H9 (cell line): ENCODE measurements at regions not wholly inside any gene's neighbourhood (a gene's known extent, or its start where the extent isn't known, plus 50 kb on each side); places are given as distances from the start of the nearest gene placed in this dataset.

Experiments
- DNase-seq: peaks from one replicate; pipeline ENCODE4 v3.0.0-alpha.2; 2017
- H2AFZ ChIP-seq: one replicate; pipeline ENCODE4 v1.6.1; 2013; ENCODE audit warnings: mild to moderate bottlenecking, low read length, control low read depth, moderate library complexity
- H2AK5ac ChIP-seq: 2 replicates; pipeline ENCODE4 v1.6.1; 2013; ENCODE audit warnings: low read length, control low read depth, mixed read lengths; ENCODE audit not compliant: insufficient read length
- H2BK120ac ChIP-seq: one replicate; pipeline ENCODE4 v1.6.1; 2013; ENCODE audit warnings: low read depth, mild to moderate bottlenecking, low read length, control low read depth, inconsistent platforms; ENCODE audit not compliant: poor library complexity, severe bottlenecking
- H2BK12ac ChIP-seq: 2 replicates; pipeline ENCODE4 v1.6.1; 2013; ENCODE audit warnings: low read length, control low read depth, mixed read lengths, low read depth; ENCODE audit not compliant: insufficient read length
- H2BK15ac ChIP-seq: 2 replicates; pipeline ENCODE4 v1.6.1; 2013; ENCODE audit warnings: low read depth, low read length, control low read depth
- H2BK20ac ChIP-seq: one replicate; pipeline ENCODE4 v1.6.1; 2013; ENCODE audit warnings: low read depth, mild to moderate bottlenecking, low read length, control low read depth, inconsistent platforms; ENCODE audit not compliant: poor library complexity, severe bottlenecking
- H2BK5ac ChIP-seq: 2 replicates; pipeline ENCODE4 v1.6.1; 2013; ENCODE audit warnings: low read length, control low read depth, mixed read lengths; ENCODE audit not compliant: insufficient read length
- H3K14ac ChIP-seq: 2 replicates; pipeline ENCODE4 v1.6.1; 2013; ENCODE audit warnings: low read length, control low read depth; ENCODE audit not compliant: insufficient read depth
- H3K18ac ChIP-seq: 2 replicates; pipeline ENCODE4 v1.6.1; 2013; ENCODE audit warnings: low read depth, mild to moderate bottlenecking, mixed read lengths, low read length, control low read depth; ENCODE audit not compliant: insufficient read length
- H3K23ac ChIP-seq: 2 replicates; pipeline ENCODE4 v1.6.1; 2013; ENCODE audit warnings: low read length, control low read depth, mixed read lengths, low read depth; ENCODE audit not compliant: insufficient read length
- H3K23me2 ChIP-seq: 2 replicates; pipeline ENCODE4 v1.6.1; 2013; ENCODE audit warnings: low read depth, mild to moderate bottlenecking, mixed read lengths, low read length, control low read depth; ENCODE audit not compliant: insufficient read length, poor library complexity, severe bottlenecking
- H3K27ac ChIP-seq: 2 replicates; pipeline ENCODE4 v1.5.1; 2013; ENCODE audit warnings: low read length, control low read depth, mixed read lengths, low read depth; ENCODE audit not compliant: insufficient read length
- H3K27me3 ChIP-seq: 2 replicates; pipeline ENCODE4 v1.6.1; 2013; ENCODE audit warnings: low read length, control low read depth, inconsistent platforms; ENCODE audit not compliant: insufficient read depth
- H3K4ac ChIP-seq: 2 replicates; pipeline ENCODE4 v1.6.1; 2013; ENCODE audit warnings: low read depth, mild to moderate bottlenecking, control low read depth, inconsistent platforms, low read length, moderate library complexity
- H3K4me1 ChIP-seq: 2 replicates; pipeline ENCODE4 v1.6.1; 2013; ENCODE audit warnings: low read length, control low read depth, inconsistent platforms; ENCODE audit not compliant: insufficient read depth
- H3K4me2 ChIP-seq: 2 replicates; pipeline ENCODE4 v1.6.1; 2013; ENCODE audit warnings: low read length, control low read depth, mixed read lengths; ENCODE audit not compliant: insufficient read length, insufficient read depth
- H3K56ac ChIP-seq: 2 replicates; pipeline ENCODE4 v1.6.1; 2013; ENCODE audit warnings: low read depth, mild to moderate bottlenecking, mixed read lengths, low read length, control low read depth; ENCODE audit not compliant: insufficient read length
- H3K79me1 ChIP-seq: 2 replicates; pipeline ENCODE4 v1.6.1; 2013; ENCODE audit warnings: low read depth, mild to moderate bottlenecking, moderate library complexity, low read length, control low read depth, inconsistent platforms; ENCODE audit not compliant: insufficient read depth, poor library complexity, severe bottlenecking
- H3K79me2 ChIP-seq: 2 replicates; pipeline ENCODE4 v1.6.1; 2013; ENCODE audit warnings: low read length, control low read depth, inconsistent platforms; ENCODE audit not compliant: insufficient read depth
- H3K9ac ChIP-seq: 2 replicates; pipeline ENCODE4 v1.6.1; 2013; ENCODE audit warnings: low read length, control low read depth, mixed read lengths; ENCODE audit not compliant: insufficient read length; ENCODE audit errors: extremely low read depth
- H3K9me3 ChIP-seq: one replicate; pipeline ENCODE4 v1.6.1; 2013; ENCODE audit warnings: low read depth, low read length, inconsistent platforms; ENCODE audit not compliant: control insufficient read depth
- H3T11ph ChIP-seq: one replicate; pipeline ENCODE4 v1.6.1; 2013; ENCODE audit warnings: mild to moderate bottlenecking, low read length, control low read depth, inconsistent platforms
- H4K20me1 ChIP-seq: one replicate; pipeline ENCODE4 v1.6.1; 2013; ENCODE audit not compliant: control insufficient read depth, insufficient read length, insufficient read depth
- H4K5ac ChIP-seq: 2 replicates; pipeline ENCODE4 v1.6.1; 2013; ENCODE audit warnings: low read depth, mild to moderate bottlenecking, mixed read lengths, low read length, control low read depth; ENCODE audit not compliant: insufficient read length
- H4K8ac ChIP-seq: replicated peaks from 2 replicates; pipeline ENCODE4 v1.6.1; 2013; ENCODE audit warnings: low read length, control low read depth, mixed read lengths, low read depth; ENCODE audit not compliant: insufficient read length
- H4K91ac ChIP-seq: 2 replicates; pipeline ENCODE4 v1.6.1; 2013; ENCODE audit warnings: low read depth, mild to moderate bottlenecking, moderate library complexity, mixed read lengths, low read length, control low read depth; ENCODE audit not compliant: insufficient read length
- H3K27ac Mint-ChIP-seq, 3 experiments: 2 replicates in 2 of 3; 3 replicates in 1 of 3; pipeline ENCODE4 v1.8.0; 2020 to 2021; ENCODE audit warnings: mixed read lengths in 3 of 3, mild to moderate bottlenecking in 1 of 3, moderate library complexity in 1 of 3
- H3K27me3 Mint-ChIP-seq: 2 replicates; pipeline ENCODE4 v1.8.0; 2021; ENCODE audit warnings: low read depth, mild to moderate bottlenecking, moderate library complexity, mixed read lengths
- H3K36me3 Mint-ChIP-seq, 3 experiments: 2 replicates in 2 of 3; 3 replicates in 1 of 3; pipeline ENCODE4 v1.8.0; 2020 to 2021; ENCODE audit warnings: low read depth in 3 of 3, mixed read lengths in 3 of 3; ENCODE audit not compliant: insufficient read depth in 1 of 3
- H3K4me1 Mint-ChIP-seq, 2 experiments: 2 replicates each; pipeline ENCODE4 v1.8.0; 2020; ENCODE audit warnings: mixed read lengths in 2 of 2
- H3K4me3 Mint-ChIP-seq, 2 experiments: 2 replicates in 1 of 2; 3 replicates in 1 of 2; pipeline ENCODE4 v1.8.0; 2020 to 2021; ENCODE audit warnings: mild to moderate bottlenecking in 2 of 2, mixed read lengths in 2 of 2, moderate library complexity in 1 of 2
- H3K9me3 Mint-ChIP-seq, 2 experiments: 2 replicates in 1 of 2; 3 replicates in 1 of 2; pipeline ENCODE4 v1.8.0; 2020; ENCODE audit warnings: mild to moderate bottlenecking in 2 of 2, mixed read lengths in 2 of 2, moderate library complexity in 1 of 2
- WGBS: extraction: QIAGEN DNeasy Blood & Tissue Kit; methylation state at CpG from one replicate; pipeline ENCODE4 v1.1.7; 2013; ENCODE audit warnings: missing lambda C conversion rate, low lambda C conversion rate, mixed read lengths; ENCODE audit not compliant: insufficient read length; ENCODE audit errors: extremely low coverage; 5-methylcytosine and 5-hydroxymethylcytosine counted together
- TF ChIP-seq, protein P1 (sequence below): fragments of 200-600 bp; sonication (generic); conservative IDR thresholded peaks from 3 replicates; pipeline ENCODE4 v1.8.0; 2021; ENCODE audit warnings: antibody characterized with exemption, mild to moderate bottlenecking

DNA sequence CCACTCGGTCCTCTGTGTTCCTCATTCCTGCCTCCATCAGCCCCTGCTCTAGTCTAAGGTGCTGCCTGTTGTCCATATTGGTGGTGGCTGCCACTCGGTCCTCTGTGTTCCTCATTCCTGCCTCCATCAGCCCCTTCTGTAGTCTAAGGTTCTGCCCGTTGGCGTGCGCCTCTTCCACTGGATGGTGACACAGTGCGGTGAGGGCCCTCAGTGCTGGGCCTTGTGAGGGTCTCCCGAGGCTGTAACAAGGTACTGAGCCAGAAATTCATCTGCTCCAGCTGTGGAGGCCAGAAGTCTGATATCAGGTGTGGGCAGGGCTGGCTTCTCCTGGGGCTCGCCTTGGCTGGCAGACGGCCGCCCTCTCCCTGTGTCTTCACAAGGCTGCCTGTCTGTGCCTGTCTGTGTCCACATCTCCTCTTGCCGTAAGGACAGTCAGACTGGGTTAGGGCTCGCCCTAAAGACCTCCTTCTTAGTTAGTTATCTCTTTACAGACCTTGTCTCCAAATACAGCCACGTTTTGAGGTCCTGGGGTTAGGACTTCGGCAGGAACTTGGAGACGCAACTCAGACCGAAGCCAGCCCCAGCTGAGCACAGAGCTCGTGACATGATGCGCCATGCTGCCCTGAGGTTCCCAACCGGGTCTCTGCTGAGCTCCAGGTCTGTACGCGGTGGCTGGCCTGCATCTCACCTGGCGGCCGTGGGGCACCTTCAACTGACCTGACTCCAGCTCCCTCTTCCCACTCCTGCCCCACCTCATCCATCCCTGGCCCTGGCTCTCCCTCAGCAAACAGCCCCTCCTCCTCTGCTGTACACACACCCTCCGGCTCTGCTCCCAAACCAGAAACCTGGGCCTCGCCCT lies 181.4 kb upstream of the SHH start:
- Histone ChIP-seq H3K4ac (no peak overlapping the region), H3K9ac (no peak overlapping the region), H3T11ph (no peak overlapping the region), H4K91ac (no peak overlapping the region), H3K79me1 (no peaks in the 10 kb centered on the region), H3K27ac (no peak overlapping the region), H2BK120ac (no peak overlapping the region), H3K23me2 (no peaks in the 10 kb centered on the region), H3K23ac (no peak overlapping the region), H2BK5ac (no peak overlapping the region), H4K8ac (no peak overlapping the region), H3K9me3 (no peaks in the 10 kb centered on the region), H3K4me2 (no peak overlapping the region), H3K4me1 (no peaks in the 10 kb centered on the region), H3K79me2 (no peaks in the 10 kb centered on the region), H2BK20ac (no peak overlapping the region), H3K18ac (no peak overlapping the region), H4K5ac (no peak overlapping the region), H2BK15ac (no peak overlapping the region), H2AFZ (no peak overlapping the region), H3K56ac (no peak overlapping the region), H2BK12ac (no peak overlapping the region), H3K27me3 (no peaks in the 10 kb centered on the region), H2AK5ac (no peak overlapping the region), H4K20me1 (no peaks in the 10 kb centered on the region), H3K14ac (no peak overlapping the region; the same call in 1 of the 2 replicates)
- no CpG with 5 or more reads among the region's 25 CpGs for WGBS
- peak; percentile 20 for DNase-seq
- H3K4me1 Mint-ChIP-seq = no peaks in the 10 kb centered on the region
- no peaks in the 10 kb centered on the region; a peak in 1 of 7 replicates for H3K36me3 Mint-ChIP-seq
- peak overlapping the region in 2 of 3 experiments; percentile 31 to 56; a peak in 3 of 7 replicates for H3K27ac Mint-ChIP-seq
- no peak overlapping the region for H3K4me3 Mint-ChIP-seq
- TF ChIP-seq, protein P1, sequence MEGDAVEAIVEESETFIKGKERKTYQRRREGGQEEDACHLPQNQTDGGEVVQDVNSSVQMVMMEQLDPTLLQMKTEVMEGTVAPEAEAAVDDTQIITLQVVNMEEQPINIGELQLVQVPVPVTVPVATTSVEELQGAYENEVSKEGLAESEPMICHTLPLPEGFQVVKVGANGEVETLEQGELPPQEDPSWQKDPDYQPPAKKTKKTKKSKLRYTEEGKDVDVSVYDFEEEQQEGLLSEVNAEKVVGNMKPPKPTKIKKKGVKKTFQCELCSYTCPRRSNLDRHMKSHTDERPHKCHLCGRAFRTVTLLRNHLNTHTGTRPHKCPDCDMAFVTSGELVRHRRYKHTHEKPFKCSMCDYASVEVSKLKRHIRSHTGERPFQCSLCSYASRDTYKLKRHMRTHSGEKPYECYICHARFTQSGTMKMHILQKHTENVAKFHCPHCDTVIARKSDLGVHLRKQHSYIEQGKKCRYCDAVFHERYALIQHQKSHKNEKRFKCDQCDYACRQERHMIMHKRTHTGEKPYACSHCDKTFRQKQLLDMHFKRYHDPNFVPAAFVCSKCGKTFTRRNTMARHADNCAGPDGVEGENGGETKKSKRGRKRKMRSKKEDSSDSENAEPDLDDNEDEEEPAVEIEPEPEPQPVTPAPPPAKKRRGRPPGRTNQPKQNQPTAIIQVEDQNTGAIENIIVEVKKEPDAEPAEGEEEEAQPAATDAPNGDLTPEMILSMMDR = no peak
- H3K9me3 Mint-ChIP-seq = peaks cover 12 to 20% of the 10 kb centered on the region in 2 experiments
- peaks cover 14% of the 10 kb centered on the region for H3K27me3 Mint-ChIP-seq
